Urothelium cell line (cell line): ENCODE measurements at regions not wholly inside any gene's neighbourhood (a gene's known extent, or its start where the extent isn't known, plus 50 kb on each side); places are given as distances from the start of the nearest gene placed in this dataset.
A peak's percentile ranks its signal among the peaks of the same experiment; 100 is the strongest.
"Not testable (repeated sequence)": the region's sequence is repeated elsewhere in the genome, so short reads cannot be mapped to it uniquely, and the experiment has no call there.

ENCODE experiments used
- DNase-seq: peaks from one replicate; pipeline ENCODE4 v3.0.0; 2011; ENCODE audit warnings: low spot score, mixed read lengths
- FAIRE-seq: peaks from 2 replicates; lab custom pipeline; 2011; peaks lifted over from hg19 to GRCh38; lab: Jason Lieb, UNC

DNA sequence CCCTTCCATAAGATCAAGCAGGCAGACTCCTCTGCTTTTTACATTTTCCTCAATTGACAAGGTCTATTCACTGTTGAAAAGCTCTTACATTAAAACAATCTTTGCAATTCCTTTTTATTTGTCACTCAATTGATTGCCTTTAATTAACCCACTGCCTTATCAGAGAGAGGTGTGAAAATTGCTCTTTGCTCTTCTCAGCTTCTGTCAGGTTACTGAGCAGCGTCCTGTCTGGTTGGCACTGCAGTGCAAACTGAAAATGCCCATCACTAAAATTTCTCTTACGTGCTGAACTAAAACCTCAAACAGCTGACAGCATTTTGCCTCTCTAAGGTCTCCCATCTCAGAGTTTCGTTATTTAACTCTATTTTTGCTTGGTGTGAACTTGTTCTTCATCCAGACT, 504.1 kb upstream of the ATXN7L3B start:
- FAIRE-seq (no peak), DNase-seq (no peak)

DNA sequence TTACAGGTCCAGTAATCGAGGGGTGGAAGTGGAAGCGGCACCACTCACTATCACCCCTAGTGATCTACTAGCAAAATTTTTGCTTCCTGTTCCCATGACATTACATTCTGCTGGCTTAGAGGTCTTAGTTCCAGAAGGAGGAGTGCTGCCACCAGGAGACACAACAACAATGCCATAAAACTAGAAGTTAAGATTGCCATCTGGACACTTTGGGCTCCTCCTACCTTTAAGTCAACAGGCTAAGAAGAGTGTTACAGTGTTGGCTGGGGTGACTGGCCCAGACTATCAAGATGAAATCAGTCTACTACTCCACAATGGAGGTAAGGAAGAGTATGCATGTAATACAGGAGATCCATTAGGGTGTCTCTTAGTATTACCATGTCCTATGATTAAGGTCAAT, 498.5 kb upstream of the ATXN7L3B start:
- not testable (repeated sequence) for FAIRE-seq, DNase-seq

- DNase-seq (peak; percentile 8), FAIRE-seq (no peak)
Measured at GRCh38 chr12:74043343-74043742, 494.3 kb upstream of the ATXN7L3B start.

DNA sequence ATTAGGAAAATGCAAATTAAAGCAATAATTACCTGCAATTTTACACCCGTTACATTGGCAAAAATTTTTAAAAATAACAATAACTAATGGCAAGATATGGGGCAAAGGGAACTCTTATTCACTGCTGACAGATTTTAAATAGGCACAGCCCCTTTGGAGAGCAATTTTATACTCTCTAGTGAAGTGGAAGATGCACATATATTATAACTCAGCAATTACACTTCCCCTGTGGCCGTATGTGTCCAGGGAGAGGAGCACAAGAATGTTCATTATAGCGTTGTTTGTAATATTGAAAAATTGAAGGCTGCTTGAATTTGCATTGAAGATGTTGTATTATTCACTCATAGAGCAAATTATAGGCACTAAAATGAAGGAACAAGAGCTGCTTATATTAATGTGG, 488.3 kb upstream of the ATXN7L3B start:
- DNase-seq = no peak
- no peak for FAIRE-seq

- DNase-seq (no peak), FAIRE-seq (no peak)
Measured at GRCh38 chr12:74051848-74052247, 485.8 kb upstream of the ATXN7L3B start.

DNA sequence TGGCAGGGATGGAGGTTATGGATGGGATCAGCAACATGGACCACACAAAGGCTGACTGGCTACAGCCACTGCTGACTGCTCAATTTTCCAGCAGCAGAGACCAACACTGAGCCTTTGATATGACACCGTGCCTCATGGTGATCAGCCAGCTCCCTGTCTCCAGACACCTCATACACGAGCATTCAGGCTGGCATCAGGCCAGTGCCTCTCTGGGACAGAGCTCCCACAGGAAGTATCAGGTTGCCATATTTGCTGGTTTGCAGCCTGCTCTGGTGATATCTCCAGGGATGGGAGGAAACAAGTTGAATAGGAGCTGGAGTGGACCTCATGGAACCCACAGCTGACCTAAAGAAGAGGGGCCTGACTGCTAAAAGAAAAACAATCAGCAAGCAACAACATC, 471.2 kb upstream of the ATXN7L3B start:
- DNase-seq (peak; percentile 0), FAIRE-seq (no peak)

DNA sequence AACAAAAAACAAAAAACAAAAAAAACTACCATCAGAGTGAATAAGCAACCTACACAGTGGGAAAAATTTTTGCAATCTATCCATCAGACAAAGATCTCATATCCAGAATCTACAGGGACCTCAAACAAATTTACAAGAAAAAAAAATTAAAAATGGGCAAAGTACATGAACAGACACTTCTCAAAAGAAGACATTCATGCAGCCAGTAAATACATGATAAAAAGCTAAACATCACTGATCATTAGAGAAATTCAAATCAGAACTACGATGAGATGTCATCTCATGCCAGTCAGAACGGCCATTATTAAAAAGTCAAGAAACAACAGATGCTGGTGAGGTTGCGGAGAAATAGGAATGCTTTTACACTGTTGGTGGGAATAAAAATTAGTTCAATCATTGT, 466.5 kb upstream of the ATXN7L3B start:
- FAIRE-seq = no peak
- no peak for DNase-seq

DNA sequence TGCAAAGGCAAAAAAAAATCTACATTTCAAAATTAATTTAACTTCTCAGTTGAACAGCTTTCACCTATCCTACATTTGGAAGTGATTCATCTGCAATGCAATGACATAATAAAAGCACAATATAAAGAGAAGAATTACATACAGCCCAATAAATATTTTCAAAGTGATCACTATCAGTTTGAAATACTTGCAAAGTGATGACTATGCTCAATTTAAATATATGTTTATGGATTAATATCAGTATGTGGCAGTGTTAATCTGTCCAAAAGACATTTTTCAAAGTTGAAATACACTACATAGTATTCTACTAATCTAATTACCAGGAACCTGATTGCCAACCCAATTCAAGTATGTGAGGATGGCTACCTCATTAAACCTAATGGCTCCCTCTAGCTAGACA, 460.7 kb upstream of the ATXN7L3B start:
- FAIRE-seq (no peak), DNase-seq (no peak)

- FAIRE-seq (no peak), DNase-seq (no peak)
Measured at GRCh38 chr12:74105434-74105833, 432.2 kb upstream of the ATXN7L3B start.

- DNase-seq (no peak), FAIRE-seq (no peak)
Measured at GRCh38 chr12:74108729-74109128, 428.9 kb upstream of the ATXN7L3B start.

- no peak for DNase-seq
- FAIRE-seq = no peak
Measured at GRCh38 chr12:74111688-74112360, 425.8 kb upstream of the ATXN7L3B start.

GRCh38 chr12:74119811-74120362, 417.7 kb upstream of the ATXN7L3B start:
- FAIRE-seq (no peak), DNase-seq (no peak)

DNA sequence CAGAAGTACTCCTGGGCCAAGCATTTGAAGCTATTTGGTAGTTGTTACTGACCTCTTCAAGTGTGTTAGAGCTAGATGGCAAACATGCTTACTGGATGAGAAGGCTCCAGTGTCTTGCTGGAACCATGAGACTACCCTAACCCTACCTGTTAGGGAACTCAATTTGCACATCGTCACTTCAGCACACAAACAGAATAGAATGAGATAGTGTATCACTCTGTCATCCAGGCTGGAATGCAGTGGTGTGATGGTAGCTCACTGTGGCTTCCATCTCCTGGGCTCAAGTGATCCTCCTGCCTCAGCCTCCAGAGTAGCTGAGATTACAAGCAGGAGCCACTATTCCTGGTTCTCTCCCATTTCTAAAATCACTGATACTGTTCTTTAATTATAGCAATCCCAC, 417.0 kb upstream of the ATXN7L3B start:
- no peak for FAIRE-seq
- no peak for DNase-seq

GRCh38 chr12:74129702-74130101, 407.9 kb upstream of the ATXN7L3B start:
- DNase-seq (no peak), FAIRE-seq (no peak)

DNA sequence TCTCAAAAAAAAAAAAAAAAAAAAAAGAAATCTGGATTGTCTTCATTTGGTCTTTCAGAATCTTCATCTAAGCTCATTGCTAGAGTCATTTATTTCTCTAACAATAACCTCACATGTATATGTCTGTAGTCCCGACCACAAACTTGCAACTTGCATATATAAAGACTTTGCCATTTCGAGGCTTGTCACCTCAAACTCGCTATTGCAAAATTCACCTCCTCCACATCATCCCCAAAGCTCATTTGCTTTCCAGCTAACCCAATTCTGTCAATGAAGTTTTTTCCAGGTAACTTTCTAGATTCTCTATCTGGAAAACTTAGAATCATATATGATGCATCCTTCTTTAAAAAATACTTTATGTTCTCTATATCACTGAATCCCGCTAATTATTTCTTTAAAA, 393.2 kb upstream of the ATXN7L3B start:
- DNase-seq (no peak), FAIRE-seq (no peak)

DNA sequence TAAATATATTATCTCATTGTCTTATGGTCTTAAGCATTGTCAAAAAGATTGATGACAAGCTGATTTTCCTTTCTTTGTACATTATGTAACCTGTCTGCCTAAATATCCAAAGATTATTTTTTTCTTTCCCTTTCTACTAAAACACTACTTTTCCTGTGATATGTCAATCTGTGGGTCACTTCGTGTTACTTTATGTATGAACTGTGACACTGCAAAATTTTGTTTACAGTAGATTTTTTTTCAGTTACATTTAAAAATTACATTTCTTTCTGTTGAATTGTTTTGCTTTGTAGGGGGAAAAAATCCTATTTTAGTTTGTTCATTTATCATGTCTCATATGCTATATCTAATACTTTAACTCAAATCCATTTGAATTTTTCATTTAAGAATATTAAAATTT, 392.3 kb upstream of the ATXN7L3B start:
- DNase-seq (no peak), FAIRE-seq (no peak)

DNA sequence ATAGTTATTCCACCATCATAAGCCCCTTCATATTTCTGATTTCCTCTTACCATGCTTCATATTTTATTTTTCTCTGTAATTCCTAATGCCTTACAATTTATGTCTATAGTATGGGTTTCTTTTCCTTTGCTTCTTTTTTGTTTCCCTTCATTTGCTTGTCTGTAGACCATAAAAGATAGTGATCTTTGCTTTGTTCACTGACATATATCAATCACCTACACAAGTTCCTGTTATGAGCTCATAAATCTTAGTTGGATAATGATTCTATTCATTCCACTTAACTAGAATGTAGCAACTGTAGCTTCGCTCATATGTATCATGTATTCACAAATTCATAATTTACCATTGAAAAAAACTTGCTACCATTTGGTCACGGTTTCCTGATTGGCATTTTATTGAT, 388.8 kb upstream of the ATXN7L3B start:
- DNase-seq = no peak
- FAIRE-seq = no peak

DNA sequence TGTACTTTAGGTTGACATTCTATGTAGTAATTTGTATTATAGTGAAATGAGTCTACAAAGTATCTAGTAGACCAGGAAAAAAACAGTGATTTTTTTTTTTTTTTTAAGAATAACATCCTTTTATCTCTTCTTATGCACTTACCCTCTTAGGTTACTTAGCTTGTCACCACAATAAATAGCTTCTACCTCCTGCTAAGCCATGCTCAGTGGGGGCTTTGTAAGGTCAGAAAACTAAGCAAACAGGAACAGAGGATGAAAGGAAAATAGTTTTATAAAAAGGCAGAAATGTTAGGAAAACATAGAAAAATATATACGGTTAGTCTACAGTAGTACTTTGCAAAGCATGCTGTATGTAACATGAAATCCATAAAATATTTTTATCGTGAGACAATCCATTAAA, 385.3 kb upstream of the ATXN7L3B start:
- DNase-seq = no peak
- no peak for FAIRE-seq

- FAIRE-seq = no peak
Measured at GRCh38 chr12:74166096-74166495, 371.5 kb upstream of the ATXN7L3B start.

GRCh38 chr12:74169607-74170006, 368.0 kb upstream of the ATXN7L3B start:
- no peak for DNase-seq
- no peak for FAIRE-seq

More at GRCh38 chr12:74166096-74166495, 371.5 kb upstream of the ATXN7L3B start:
- no peak for DNase-seq

GRCh38 chr12:74170645-74171477, 366.8 kb upstream of the ATXN7L3B start:
- DNase-seq = peak; percentile 8
- no peak for FAIRE-seq

DNA sequence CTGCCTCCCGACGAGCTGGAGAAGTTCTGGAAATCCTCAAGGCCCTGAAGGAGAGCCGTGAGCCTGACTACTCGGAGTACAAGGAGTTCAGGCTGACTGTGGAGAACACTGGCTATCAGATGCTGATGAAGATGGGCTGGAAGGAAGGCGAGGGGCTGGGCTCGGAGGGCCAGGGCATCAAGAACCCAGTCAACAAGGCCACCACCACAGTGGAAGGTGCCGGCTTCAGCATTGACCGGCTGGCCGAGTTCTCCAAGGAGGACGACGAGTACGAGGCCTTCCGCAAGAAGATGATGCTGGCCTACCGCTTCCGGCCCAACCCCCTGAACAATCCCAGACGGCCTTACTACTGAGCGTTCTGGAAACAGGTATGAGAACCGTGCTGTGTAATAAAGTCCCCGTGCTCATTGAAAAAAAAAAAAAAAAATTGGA, 366.1 kb upstream of the ATXN7L3B start:
- DNase-seq (no peak), FAIRE-seq (no peak)
